ENCODE measurements at regions not wholly inside any gene's neighbourhood (a gene's known extent, or its start where the extent isn't known, plus 50 kb on each side); places are given as distances from the start of the nearest gene placed in this dataset.

DNA sequence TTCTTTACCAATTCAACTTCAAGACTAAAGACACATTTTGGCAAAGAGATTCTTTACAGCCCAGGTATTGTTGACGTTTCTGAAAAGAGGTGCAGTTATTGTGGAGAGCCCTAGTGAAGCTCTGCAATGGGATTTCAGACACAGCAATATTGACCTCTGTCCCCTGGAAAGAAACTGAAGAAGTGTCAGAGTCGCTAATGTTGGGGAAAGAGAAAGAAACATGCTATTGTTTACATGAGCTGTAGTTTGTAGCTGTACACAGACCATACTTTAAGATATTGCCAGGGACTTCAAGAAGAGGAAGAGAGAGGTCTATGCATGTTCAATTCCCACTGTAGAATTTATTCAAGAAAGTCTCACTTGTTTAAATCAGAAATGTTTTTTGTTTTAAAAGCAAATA, 497.3 kb upstream of the BOD1L1 start:
- H2BK15ac ChIP-seq (ENCODE audit: low read length): no peak overlapping the region
- CTCF ChIA-PET (ENCODE audit: partially characterized antibody): no interaction called here
- H2BK120ac ChIP-seq (replicated peaks; ENCODE audit: low read depth, low read length): no peak overlapping the region
- H3K9me3 ChIP-seq (ENCODE audit: insufficient read depth in 2 of 2, low read depth in 1 of 2, low read length in 1 of 2): peaks cover 0 to 4% of the 10 kb centered on the region in 2 experiments; a peak in 1 of 4 replicates
- POLR2A ChIA-PET (ENCODE audit: partially characterized antibody): no interaction called here
- H3K27me3 ChIP-seq (replicated peaks in 1 of 4; ENCODE audit: control insufficient read depth in 3 of 4, extremely low read depth in 1 of 4, insufficient read depth in 3 of 4, low read length in 3 of 4): no peaks in the 10 kb centered on the region
- no peak overlapping the region for H3K9ac ChIP-seq (replicated peaks in 1 of 4; ENCODE audit: extremely low read depth in 1 of 4, low read depth in 3 of 4, low read length in 3 of 4)
- no peaks in the 10 kb centered on the region for H3K79me2 ChIP-seq (ENCODE audit: control insufficient read depth in 1 of 2, insufficient read depth in 2 of 2, low read length in 2 of 2)
- no peak overlapping the region for H3K56ac ChIP-seq (replicated peaks; ENCODE audit: insufficient read length, low read depth, low read length)
- no peak overlapping the region for H2BK20ac ChIP-seq (ENCODE audit: low read length)
- no peak overlapping the region for H3K14ac ChIP-seq (ENCODE audit: insufficient read length)
- no peak overlapping the region for H3K4me3 ChIP-seq (ENCODE audit: extremely low read depth in 1 of 4, insufficient read depth in 2 of 4, low read depth in 3 of 4, low read length in 4 of 4)
- no peak overlapping the region for H3K18ac ChIP-seq (ENCODE audit: extremely low read depth, low read length)
- no peak overlapping the region for H3K4ac ChIP-seq (replicated peaks; ENCODE audit: insufficient read length, low read depth, low read length)
- no peak for DNase-seq (ENCODE audit: low read depth in 1 of 2, low spot score in 2 of 2)
- FAIRE-seq: no peak
- WGBS, 2 experiments (ENCODE audit: extremely low coverage in 1 of 2, insufficient coverage in 1 of 2, insufficient read length in 1 of 2, insufficient replicate concordance in 2 of 2, low coverage in 1 of 2, low lambda C conversion rate in 2 of 2, missing lambda C conversion rate in 1 of 2): 90% methylated on average over 2 of the region's 2 CpGs; no CpG with 5 or more reads in 1 of the 2 experiments
- H3K4me2 ChIP-seq (ENCODE audit: insufficient read depth in 1 of 2, low read depth in 2 of 2, low read length in 2 of 2): no peak overlapping the region
- TF ChIP-seq, protein P1, sequence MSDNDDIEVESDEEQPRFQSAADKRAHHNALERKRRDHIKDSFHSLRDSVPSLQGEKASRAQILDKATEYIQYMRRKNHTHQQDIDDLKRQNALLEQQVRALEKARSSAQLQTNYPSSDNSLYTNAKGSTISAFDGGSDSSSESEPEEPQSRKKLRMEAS (IDR thresholded peaks at IDR 0.05): no peak
- TF ChIP-seq POLR2A (IDR thresholded peaks at IDR 0.05; ENCODE audit: control extremely low read depth in 1 of 2, low read depth in 2 of 2, low read length in 2 of 2): no peak
- no peak for TF ChIP-seq NANOG (IDR thresholded peaks at IDR 0.05; ENCODE audit: insufficient read depth, low read depth, low read length, poor library complexity, severe bottlenecking)
- TF ChIP-seq EZH2 (IDR thresholded peaks at IDR 0.05; ENCODE audit: low read depth, low read length, severe bottlenecking): no peak
- no peak for TF ChIP-seq KDM4A (IDR thresholded peaks at IDR 0.05; ENCODE audit: low read depth, low read length, severe bottlenecking)
- no peak for TF ChIP-seq BACH1 (IDR thresholded peaks at IDR 0.05; ENCODE audit: low read length)
- no peak for TF ChIP-seq CBX5 (IDR thresholded peaks at IDR 0.05; ENCODE audit: low read depth, low read length)
- no peak for TF ChIP-seq HDAC2 (IDR thresholded peaks at IDR 0.05; ENCODE audit: borderline replicate concordance in 1 of 2, low read depth in 2 of 2, low read length in 2 of 2)
- TF ChIP-seq SP2 (IDR thresholded peaks at IDR 0.05; ENCODE audit: low read length): no peak
- TF ChIP-seq SIRT6 (IDR thresholded peaks at IDR 0.05; ENCODE audit: low read length): no peak
- H2BK12ac ChIP-seq (ENCODE audit: low read depth, low read length): no peak overlapping the region
- no peak overlapping the region for H3K27ac ChIP-seq (ENCODE audit: low read depth, low read length)
- H4K91ac ChIP-seq (replicated peaks; ENCODE audit: insufficient read length, low read length): no peak overlapping the region
- H4K8ac ChIP-seq (ENCODE audit: extremely low read depth, insufficient read depth, low read length): no peak overlapping the region
- H2BK5ac ChIP-seq (ENCODE audit: low read depth, low read length): no peak overlapping the region
- no peak overlapping the region for H3K23ac ChIP-seq (ENCODE audit: insufficient read length)
- H4K5ac ChIP-seq (ENCODE audit: insufficient read length, low read depth, low read length): no peak overlapping the region
- no peaks in the 10 kb centered on the region for H3K4me1 ChIP-seq (replicated peaks in 1 of 4; ENCODE audit: control insufficient read depth in 3 of 4, insufficient read depth in 4 of 4, low read length in 3 of 4)
- no peaks in the 10 kb centered on the region for H4K20me1 ChIP-seq (replicated peaks in 1 of 2; ENCODE audit: control insufficient read depth in 1 of 2, insufficient read depth in 2 of 2, low read length in 2 of 2)
- no peaks in the 10 kb centered on the region for H3K79me1 ChIP-seq (ENCODE audit: low read depth, low read length)
- H3K23me2 ChIP-seq (ENCODE audit: low read depth, low read length): no peaks in the 10 kb centered on the region
- no peak overlapping the region for H2AFZ ChIP-seq (ENCODE audit: low read length)
- H2AK5ac ChIP-seq (ENCODE audit: low read depth, low read length): no peak overlapping the region
- H3K36me3 ChIP-seq (ENCODE audit: control insufficient read depth in 2 of 4, insufficient read depth in 4 of 4, low read length in 3 of 4): no peaks in the 10 kb centered on the region

All from H1 (cell line).